ENCODE measurements at regions not wholly inside any gene's neighbourhood (a gene's known extent, or its start where the extent isn't known, plus 50 kb on each side); places are given as distances from the start of the nearest gene placed in this dataset.

- no peak for TF ChIP-seq EZH2 (IDR thresholded peaks at IDR 0.05; ENCODE audit: borderline replicate concordance, low read depth, low read length, severe bottlenecking)
- TF ChIP-seq POLR2A (IDR thresholded peaks at IDR 0.05; ENCODE audit: low read depth, low read length), result no peak
These were observed 360.2 kb upstream of the PTBP2 start for GRCh38 chr1:96361271-96361856.

Measured in endothelial cell of umbilical vein (primary cell).